Activated CD8-positive, alpha-beta memory T cell treated with anti-CD3 and anti-CD28 coated beads for 48 hours (primary cell): ENCODE measurements at regions not wholly inside any gene's neighbourhood (a gene's known extent, or its start where the extent isn't known, plus 50 kb on each side); places are given as distances from the start of the nearest gene placed in this dataset.

Source experiments
- DNase-seq, 3 experiments: peaks; one replicate each; pipeline ENCODE4 v3.0.0-alpha.2; 2020; ENCODE audit warnings: low read depth in 2 of 3, low spot score in 2 of 3

DNA sequence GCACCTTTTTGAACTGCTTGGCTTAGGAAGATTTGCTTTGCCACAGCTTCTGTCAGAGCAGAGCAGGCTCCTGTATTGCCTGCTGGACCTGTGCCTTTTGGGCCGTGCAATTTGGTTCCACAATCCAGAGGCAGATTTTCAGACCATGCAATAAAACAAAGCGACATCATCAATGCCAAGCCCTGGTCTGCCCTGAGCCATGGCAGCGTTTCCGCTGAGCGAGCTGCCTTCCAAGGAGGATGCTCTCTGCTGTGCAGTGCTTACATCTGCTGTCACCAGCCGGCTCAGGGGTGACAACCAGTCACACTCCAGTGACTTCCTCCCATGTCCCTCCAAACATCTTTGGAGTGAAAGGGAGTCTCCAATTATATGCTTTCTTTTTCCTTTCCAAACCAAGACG is 282.2 kb downstream of the CDH26 start:
- no peak for DNase-seq

DNA sequence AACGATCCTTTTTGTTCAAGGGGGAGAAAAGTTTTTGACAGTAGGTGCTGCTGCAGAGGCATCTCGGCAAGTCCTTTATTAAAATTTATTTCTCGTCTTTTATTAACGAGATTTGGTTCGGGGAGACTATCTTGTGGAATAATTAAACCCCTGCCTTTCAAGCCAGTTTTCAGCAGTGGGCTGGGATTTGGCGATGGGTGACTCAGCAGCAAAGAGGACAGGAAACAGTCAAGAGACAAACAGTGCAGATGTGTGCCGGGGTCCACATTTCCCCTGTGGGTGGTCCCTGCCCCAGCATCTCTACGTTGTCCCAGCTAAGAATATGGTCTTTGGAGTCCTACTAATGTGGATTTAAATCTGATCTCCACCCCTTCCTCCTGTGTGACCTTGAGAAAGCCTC is 282.8 kb downstream of the CDH26 start:
- DNase-seq: no peak

- DNase-seq: no peak
Measured at GRCh38 chr20:60242836-60243505, 284.7 kb downstream of the CDH26 start.

DNA sequence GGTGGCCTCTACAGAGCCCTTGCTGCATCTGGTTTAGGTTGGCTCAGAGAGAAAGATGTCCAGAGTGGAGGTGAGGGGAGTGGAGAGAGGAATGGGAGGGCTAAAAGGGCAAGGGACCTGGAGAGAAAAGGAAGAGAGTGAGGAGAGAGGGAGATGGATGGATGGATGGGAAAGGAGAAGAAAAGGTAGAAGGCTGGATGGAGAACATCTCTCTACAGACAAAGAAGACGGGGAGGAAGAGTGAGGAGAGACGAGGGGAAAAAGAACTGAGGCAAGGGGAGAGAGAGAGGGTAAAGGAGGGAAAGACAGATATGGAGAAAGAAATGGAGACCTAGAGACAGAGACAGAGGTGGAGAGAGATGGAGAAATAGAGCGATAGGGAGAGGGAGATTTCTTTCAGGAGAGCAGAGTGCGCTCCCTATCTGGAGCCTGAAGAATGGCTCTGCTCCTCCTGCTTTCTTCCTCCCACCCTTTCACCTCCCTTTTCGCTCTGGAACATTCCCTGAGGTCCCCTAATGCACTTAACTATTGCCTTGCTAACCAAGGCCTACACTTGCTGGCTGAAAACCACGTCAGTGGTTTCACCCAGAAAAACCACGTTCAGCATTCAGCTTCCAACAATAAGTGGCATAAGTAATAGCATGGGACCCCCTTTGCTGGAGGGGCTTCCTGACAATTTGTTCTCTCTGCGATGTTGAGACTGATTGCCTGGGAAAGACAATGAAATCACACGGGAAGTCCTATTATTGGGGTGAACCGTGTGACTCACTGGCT is 286.3 kb downstream of the CDH26 start:
- no peak for DNase-seq

- no peak for DNase-seq
Measured at GRCh38 chr20:60246751-60247150, 288.5 kb downstream of the CDH26 start.

DNA sequence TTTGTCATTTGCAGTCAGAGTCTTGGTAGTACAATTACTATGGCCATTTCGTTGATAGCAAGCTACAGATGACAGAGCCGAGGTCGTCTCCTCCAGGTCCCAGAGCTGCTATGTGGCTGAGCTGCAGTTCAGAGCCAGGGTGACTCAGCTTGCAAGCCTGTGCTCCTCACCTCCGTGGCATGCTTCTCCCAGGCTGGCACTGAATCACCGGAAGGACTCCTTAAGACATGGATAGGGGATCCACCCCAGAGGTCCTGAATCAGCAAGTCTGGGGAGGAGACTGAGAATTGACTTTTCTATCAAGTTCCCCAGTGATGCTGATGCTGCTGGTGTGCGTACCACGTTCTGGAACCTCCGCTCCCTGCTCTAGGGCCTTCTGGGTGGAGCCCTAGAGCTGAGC is 291.2 kb downstream of the CDH26 start:
- DNase-seq: no peak

- DNase-seq: no peak
Measured at GRCh38 chr20:60250251-60250650, 292.0 kb downstream of the CDH26 start.

- no peak for DNase-seq
Measured at GRCh38 chr20:60252866-60253265, 294.6 kb downstream of the CDH26 start.

GRCh38 chr20:60253471-60253870 is 295.2 kb downstream of the CDH26 start:
- no peak for DNase-seq

GRCh38 chr20:60254901-60255411 is 296.7 kb downstream of the CDH26 start:
- DNase-seq: no peak

DNA sequence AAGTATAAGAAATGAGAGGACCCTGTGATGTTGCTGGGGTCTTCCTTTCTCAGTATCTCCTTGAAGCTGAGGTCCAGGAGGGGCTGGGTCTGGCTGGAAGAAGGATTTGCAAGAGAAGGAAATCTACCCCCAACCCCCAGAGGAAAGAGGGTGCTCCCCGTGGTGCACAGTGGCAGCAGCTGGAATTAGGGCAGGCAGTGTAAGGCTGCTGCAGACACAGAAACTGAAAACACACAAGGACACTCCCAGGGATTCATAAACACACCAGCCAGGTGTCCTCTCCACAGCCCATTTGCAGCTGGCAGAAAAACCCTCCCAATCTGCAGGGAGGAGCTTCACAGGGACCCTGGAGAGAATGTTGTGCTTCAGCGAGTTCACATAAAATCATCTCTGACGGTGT is 297.2 kb downstream of the CDH26 start:
- no peak for DNase-seq

DNA sequence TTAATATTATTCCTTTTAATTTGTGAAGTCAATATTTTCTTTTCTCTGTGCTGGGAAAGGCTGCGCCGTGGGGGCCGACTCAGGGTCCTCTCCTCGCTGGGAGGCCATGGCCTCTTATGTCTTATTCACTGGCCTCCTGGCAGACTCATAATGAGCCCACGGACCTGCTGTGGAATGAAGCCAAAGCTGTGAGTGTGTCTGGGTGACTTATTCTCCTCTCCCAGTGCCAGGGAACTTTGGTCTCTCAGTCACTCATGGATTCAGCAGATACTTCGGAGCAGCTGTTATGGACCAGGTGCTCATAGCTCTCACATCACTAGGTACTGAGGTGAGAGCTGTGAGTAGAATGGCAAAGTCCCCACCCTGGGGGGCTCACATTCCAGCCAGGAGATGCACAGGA is 297.6 kb downstream of the CDH26 start:
- DNase-seq: no peak

GRCh38 chr20:60256811-60257210 is 298.6 kb downstream of the CDH26 start:
- DNase-seq: no peak

- DNase-seq: no peak
Measured at GRCh38 chr20:60257671-60258070, 299.4 kb downstream of the CDH26 start.

DNA sequence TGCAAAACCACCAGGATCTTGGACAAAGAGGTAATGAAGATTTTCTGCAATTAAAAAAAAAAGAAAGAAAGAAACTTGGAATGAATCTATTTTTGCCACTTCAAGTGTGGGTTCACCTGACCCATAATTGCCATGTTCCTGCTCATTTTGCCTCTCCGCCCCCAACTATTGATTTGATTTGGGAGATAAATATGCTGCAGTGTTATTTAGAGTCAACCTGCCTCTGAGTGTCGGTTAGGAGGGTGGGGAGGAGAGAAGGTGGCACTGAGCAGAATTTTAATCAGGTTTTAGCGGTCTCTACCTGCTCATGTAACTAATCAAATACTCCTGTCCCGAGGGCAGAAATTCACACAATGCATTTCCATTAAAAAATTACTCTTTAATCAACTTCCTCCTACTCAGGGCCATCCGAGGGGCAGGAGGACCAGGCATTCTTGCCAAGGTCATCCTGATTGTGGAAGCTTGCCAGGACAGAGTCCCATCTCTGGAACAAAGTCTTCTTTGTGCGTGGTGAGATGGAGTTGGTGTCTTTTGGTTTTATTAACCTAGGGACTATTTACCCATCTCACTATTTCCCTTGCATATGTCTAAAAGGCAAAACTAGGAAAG is 300.1 kb downstream of the CDH26 start:
- DNase-seq: no peak

DNA sequence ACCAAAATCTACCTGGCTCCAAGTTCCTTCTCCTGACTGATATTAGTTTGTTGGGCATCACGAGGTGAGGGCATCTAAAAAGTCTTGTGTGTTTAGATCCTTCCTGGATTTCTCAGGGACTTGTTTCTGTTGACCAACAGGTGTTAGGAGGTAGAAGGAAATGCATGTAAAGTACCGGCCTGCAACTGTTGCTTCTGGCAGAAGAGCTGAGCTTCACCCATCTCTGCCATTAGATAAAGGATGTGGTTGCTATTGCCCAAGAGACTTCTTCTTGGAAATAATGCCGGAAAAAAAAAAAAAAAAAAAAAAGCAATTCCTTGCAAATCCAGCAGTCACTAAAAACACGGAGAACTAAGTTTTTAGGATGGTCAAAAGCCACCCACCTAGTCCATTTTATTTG is 303.1 kb downstream of the CDH26 start:
- DNase-seq: no peak

GRCh38 chr20:60262967-60263603 is 304.9 kb downstream of the CDH26 start:
- DNase-seq: peak in 2 of 3 experiments; percentile 10 to 18

- no peak for DNase-seq
Measured at GRCh38 chr20:60263725-60264709, 305.8 kb downstream of the CDH26 start.

GRCh38 chr20:60266177-60266823 is 308.1 kb downstream of the CDH26 start:
- DNase-seq: no peak

GRCh38 chr20:60268491-60268890 is 310.3 kb downstream of the CDH26 start:
- no peak for DNase-seq
